CD4-positive, alpha-beta T cell treated with Interleukin-1 beta for 1 hour (primary cell): ENCODE measurements at regions not wholly inside any gene's neighbourhood (a gene's known extent, or its start where the extent isn't known, plus 50 kb on each side); places are given as distances from the start of the nearest gene placed in this dataset.
"Not testable (repeated sequence)": the region's sequence is repeated elsewhere in the genome, so short reads cannot be mapped to it uniquely, and the experiment has no call there.

Experiments used
- DNase-seq, 2 donors: peaks; one replicate each; pipeline ENCODE4 v3.0.0-alpha.2; 2020 to 2022

GRCh38 chr22:26770624-26771023 lies 113.2 kb downstream of the MIAT start:
- DNase-seq, result no peak

GRCh38 chr22:26773054-26773453 lies 115.7 kb downstream of the MIAT start:
- DNase-seq, result not testable (repeated sequence)

GRCh38 chr22:26775394-26775793 lies 118.0 kb downstream of the MIAT start:
- DNase-seq, result no peak

- no peak for DNase-seq
Measured at GRCh38 chr22:26777156-26777801, 119.9 kb downstream of the MIAT start.

DNA sequence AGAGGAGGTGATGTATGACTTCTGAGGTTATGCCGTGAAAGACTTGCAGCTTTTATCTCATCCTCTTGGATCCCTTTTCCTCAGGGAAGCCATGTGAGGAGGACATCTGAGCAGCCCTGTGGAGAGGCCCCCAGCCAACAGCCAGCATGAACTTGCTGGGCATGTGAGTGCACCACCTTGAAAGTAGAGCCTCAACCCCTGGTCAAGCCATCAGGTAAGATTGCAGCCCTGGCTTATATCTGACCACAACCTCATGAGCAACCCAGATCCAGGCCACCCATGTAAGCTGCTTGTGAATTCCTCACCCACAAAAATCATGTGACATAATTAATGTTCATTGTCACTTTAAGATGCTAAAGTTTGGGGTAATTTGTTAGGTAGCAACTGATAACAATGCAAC lies 121.0 kb downstream of the MIAT start:
- DNase-seq, result no peak

GRCh38 chr22:26779108-26779507 lies 121.7 kb downstream of the MIAT start:
- DNase-seq, result no peak

DNA sequence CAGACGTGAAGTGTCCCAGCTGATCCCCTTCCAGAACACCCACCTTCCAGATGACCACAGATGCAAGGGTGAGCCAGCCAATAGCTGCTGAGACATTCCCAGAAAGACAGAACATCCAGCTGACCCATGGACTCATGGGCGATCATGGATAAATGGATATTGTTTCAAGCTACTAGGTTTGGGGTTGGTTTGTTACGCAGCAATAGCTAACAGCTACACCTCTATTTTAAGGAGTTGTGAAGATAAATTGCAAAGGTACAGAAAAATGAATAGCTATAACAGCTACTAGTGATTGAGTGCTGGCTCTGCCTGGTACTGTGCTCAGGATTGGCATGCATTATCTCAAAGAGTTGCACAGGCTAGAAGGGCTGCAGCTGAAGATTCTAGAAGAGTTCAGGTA lies 122.5 kb downstream of the MIAT start:
- no peak for DNase-seq

- DNase-seq, result no peak
Measured at GRCh38 chr22:26780521-26780920, 123.1 kb downstream of the MIAT start.

GRCh38 chr22:26781062-26781461 lies 123.7 kb downstream of the MIAT start:
- no peak for DNase-seq

DNA sequence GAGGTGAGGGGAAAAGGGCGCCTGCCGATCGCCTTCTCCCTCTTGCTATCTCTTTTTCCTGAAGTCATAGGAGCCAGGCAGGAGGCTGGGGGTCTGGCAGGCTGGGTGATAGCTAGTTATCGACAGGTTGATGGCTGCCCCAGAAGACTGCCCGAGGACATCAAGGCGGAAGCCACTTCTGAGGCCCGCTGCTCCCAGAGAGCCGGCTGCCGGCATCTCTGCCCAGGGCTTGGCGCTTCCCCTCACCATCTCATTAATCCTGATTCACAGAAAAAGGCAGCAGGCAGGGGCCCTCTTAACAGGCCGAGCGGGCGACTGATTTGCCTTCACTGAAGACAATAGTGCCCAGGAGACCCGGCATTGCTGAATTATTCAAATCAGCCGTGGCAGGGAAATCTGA lies 124.2 kb downstream of the MIAT start:
- DNase-seq, result no peak

- no peak for DNase-seq
Measured at GRCh38 chr22:26783885-26784284, 126.5 kb downstream of the MIAT start.

- DNase-seq, result no peak
Measured at GRCh38 chr22:26784772-26785171, 127.4 kb downstream of the MIAT start.

- DNase-seq, result no peak
Measured at GRCh38 chr22:26785932-26786331, 128.5 kb downstream of the MIAT start.

DNA sequence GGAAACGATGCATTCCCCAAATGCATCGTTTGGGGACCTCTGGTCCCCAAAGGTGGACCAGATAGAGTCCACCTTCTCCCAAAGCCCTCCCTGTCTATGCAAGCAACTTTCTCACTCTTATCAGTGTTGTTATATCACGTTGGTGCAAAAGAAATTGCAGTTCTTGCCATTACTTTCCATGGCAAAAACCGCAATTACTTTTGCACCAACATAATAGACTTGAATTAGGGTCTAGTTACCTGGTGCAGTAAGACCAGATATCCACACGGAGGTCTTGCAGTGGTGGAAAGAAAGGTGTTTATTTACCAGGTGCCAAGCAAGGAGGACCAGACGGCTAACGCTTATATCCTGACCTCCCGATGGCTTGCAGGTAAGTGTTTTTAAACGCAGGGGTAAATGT lies 129.0 kb downstream of the MIAT start:
- DNase-seq, result no peak

GRCh38 chr22:26789951-26790350 lies 132.6 kb downstream of the MIAT start:
- DNase-seq, result no peak

- no peak for DNase-seq
Measured at GRCh38 chr22:26792522-26792921, 135.1 kb downstream of the MIAT start.

DNA sequence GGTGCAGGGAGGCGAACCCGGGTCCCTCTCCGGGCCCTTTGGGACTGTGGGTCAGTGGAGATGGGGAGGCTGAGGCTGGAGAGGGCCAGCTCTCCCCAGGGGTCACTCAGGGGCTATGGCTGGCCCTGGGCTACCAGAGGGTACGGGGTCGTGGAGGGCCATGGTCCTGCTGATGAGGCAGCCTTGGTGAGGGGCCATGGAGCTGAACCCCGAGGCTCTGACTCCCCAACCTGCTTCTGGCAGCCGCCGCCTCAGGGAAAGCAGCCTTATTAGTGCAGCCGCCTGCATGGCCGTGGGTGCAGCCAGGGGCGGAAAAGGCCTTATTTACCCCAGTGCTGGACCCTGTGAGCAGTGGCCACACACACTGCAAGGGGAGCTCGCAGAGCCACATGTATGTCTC lies 139.4 kb downstream of the MIAT start:
- no peak for DNase-seq

- no peak for DNase-seq
Measured at GRCh38 chr22:26797910-26798309, 140.5 kb downstream of the MIAT start.

- no peak for DNase-seq
Measured at GRCh38 chr22:26798462-26799065, 141.2 kb downstream of the MIAT start.

GRCh38 chr22:26800858-26801257 lies 143.5 kb downstream of the MIAT start:
- DNase-seq, result no peak

DNA sequence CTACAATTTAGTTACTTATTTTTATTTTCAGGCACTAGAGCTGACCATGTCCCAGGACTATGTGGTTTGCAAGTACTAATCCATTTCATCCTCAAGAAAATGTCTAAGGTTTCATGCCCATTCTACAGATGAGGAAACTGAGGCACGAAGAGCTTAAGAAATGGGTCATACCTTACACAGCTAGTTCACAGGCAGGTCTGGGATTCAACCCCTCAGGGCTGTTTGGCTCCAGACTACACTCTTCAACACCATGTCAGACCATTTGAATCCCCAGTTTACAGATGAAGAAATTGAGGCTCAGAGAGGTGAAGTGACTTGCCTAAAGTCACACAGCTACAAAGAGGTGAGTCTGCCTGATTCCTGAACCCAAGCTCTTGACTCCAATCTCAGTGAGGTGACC lies 144.1 kb downstream of the MIAT start:
- no peak for DNase-seq

- no peak for DNase-seq
Measured at GRCh38 chr22:26804315-26804714, 146.9 kb downstream of the MIAT start.

GRCh38 chr22:26804911-26805539 lies 147.6 kb downstream of the MIAT start:
- no peak for DNase-seq

- DNase-seq, result no peak
Measured at GRCh38 chr22:26806445-26807175, 149.2 kb downstream of the MIAT start.
